WTC11 (cell line): ENCODE measurements at regions not wholly inside any gene's neighbourhood (a gene's known extent, or its start where the extent isn't known, plus 50 kb on each side); places are given as distances from the start of the nearest gene placed in this dataset.

Source experiments
- FOXP1 ChIP-seq: sonication (generic); formaldehyde crosslinking; IDR thresholded peaks from 2 replicates; pipeline ENCODE4 v1.8.0; 2022; ENCODE audit warnings: missing genetic modification reagents, mild to moderate bottlenecking, moderate library complexity, borderline replicate concordance
- IRF1 ChIP-seq: sonication (generic); formaldehyde crosslinking; IDR thresholded peaks from 2 replicates; pipeline ENCODE4 v1.8.0; 2023; ENCODE audit warnings: missing genetic modification reagents
- NFE2L1 ChIP-seq: sonication (generic); formaldehyde crosslinking; IDR thresholded peaks from 2 replicates; pipeline ENCODE4 v1.8.1; 2023; ENCODE audit warnings: missing genetic modification reagents
- TEAD4 ChIP-seq: sonication (generic); formaldehyde crosslinking; IDR thresholded peaks from 2 replicates; pipeline ENCODE4 v1.8.0; 2022; ENCODE audit warnings: mild to moderate bottlenecking, missing genetic modification reagents
- TP53 ChIP-seq: sonication (generic); formaldehyde crosslinking; IDR thresholded peaks from 2 replicates; pipeline ENCODE4 v1.8.1; 2023; ENCODE audit warnings: mild to moderate bottlenecking, missing genetic modification reagents
- USF2 ChIP-seq: sonication (generic); formaldehyde crosslinking; IDR thresholded peaks from 2 replicates; pipeline ENCODE4 v1.8.1; 2023; ENCODE audit warnings: mild to moderate bottlenecking, missing genetic modification reagents, moderate library complexity
- ZNF423 ChIP-seq: fragments of 250-450 bp; sonication (Bioruptor Pico); IDR thresholded peaks from 2 replicates; pipeline ENCODE4 v2.1.2; 2022; ENCODE audit warnings: mild to moderate bottlenecking, moderate library complexity
- TF ChIP-seq, protein P1 (sequence below): fragments of 200-600 bp; IDR thresholded peaks from 2 replicates; pipeline ENCODE4 v1.8.0; 2022; ENCODE audit warnings: antibody characterized with exemption
- TF ChIP-seq, protein P2 (sequence below): sonication (generic); formaldehyde crosslinking; conservative IDR thresholded peaks from 2 replicates; pipeline ENCODE4 v1.8.1; 2022; ENCODE audit warnings: mild to moderate bottlenecking, missing genetic modification reagents
- TF ChIP-seq, protein P3 (sequence below): sonication (generic); formaldehyde crosslinking; IDR thresholded peaks from 2 replicates; pipeline ENCODE4 v1.8.1; 2023; ENCODE audit warnings: mild to moderate bottlenecking, missing genetic modification reagents, moderate library complexity
- TF ChIP-seq, protein P4 (sequence below): sonication (generic); formaldehyde crosslinking; IDR thresholded peaks from 2 replicates; pipeline ENCODE4 v1.8.0; 2022; ENCODE audit warnings: mild to moderate bottlenecking, missing genetic modification reagents

DNA sequence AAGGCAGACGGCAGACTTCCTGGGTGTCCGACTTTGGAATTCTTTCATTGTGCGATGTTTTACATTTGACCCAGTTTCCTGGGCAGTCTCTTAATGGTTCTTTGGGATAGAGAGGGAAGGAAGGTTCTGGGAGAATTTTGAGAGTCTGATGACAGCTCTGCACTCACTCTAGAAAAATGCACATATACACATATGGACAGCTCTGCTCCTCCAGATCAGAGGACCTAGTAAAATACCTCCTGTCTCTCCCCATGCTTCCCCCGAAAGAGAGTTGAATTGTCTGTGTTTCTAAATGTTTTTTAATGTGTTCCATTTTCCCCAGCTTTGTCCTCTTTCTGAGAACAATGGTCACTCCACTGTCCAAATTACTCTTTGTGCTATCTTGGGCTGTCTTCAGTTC lies 102.0 kb upstream of the CXCR4 start:
- TF ChIP-seq, protein P1, sequence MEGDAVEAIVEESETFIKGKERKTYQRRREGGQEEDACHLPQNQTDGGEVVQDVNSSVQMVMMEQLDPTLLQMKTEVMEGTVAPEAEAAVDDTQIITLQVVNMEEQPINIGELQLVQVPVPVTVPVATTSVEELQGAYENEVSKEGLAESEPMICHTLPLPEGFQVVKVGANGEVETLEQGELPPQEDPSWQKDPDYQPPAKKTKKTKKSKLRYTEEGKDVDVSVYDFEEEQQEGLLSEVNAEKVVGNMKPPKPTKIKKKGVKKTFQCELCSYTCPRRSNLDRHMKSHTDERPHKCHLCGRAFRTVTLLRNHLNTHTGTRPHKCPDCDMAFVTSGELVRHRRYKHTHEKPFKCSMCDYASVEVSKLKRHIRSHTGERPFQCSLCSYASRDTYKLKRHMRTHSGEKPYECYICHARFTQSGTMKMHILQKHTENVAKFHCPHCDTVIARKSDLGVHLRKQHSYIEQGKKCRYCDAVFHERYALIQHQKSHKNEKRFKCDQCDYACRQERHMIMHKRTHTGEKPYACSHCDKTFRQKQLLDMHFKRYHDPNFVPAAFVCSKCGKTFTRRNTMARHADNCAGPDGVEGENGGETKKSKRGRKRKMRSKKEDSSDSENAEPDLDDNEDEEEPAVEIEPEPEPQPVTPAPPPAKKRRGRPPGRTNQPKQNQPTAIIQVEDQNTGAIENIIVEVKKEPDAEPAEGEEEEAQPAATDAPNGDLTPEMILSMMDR, result no peak
- TF ChIP-seq FOXP1 (CRISPR knock-in tag) (no peak), ZNF423 (CRISPR knock-in tag) (no peak), TEAD4 (CRISPR knock-in tag) (no peak), USF2 (no peak), NFE2L1 (CRISPR knock-in tag) (no peak), TP53 (no peak), IRF1 (CRISPR knock-in tag) (no peak)
- TF ChIP-seq, protein P2, sequence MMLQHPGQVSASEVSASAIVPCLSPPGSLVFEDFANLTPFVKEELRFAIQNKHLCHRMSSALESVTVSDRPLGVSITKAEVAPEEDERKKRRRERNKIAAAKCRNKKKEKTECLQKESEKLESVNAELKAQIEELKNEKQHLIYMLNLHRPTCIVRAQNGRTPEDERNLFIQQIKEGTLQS (CRISPR knock-in tag), result no peak
- TF ChIP-seq, protein P3, sequence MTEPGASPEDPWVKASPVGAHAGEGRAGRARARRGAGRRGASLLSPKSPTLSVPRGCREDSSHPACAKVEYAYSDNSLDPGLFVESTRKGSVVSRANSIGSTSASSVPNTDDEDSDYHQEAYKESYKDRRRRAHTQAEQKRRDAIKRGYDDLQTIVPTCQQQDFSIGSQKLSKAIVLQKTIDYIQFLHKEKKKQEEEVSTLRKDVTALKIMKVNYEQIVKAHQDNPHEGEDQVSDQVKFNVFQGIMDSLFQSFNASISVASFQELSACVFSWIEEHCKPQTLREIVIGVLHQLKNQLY (CRISPR knock-in tag), result no peak
- TF ChIP-seq, protein P4, sequence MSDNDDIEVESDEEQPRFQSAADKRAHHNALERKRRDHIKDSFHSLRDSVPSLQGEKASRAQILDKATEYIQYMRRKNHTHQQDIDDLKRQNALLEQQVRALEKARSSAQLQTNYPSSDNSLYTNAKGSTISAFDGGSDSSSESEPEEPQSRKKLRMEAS, result no peak
